ENCODE measurements at regions not wholly inside any gene's neighbourhood (a gene's known extent, or its start where the extent isn't known, plus 50 kb on each side); places are given as distances from the start of the nearest gene placed in this dataset.

DNA sequence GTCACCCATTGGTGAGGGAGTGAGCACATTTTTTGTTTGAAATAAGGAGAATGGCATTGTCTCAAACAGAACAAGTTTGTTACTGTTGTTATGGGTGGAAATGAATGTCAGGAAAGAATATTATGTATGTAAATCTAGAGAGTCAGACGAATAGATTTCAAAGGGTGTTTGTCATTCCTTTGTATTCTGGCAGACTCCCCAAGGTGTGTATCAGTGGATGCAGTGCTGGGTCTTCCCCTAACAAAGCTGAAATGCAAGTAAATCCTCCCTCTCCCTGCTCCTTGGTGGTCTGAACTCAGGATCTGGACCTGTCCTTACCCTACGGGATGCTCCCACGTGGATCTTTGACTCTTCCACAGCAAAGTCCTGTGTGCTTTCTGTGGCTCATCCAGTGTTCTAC, 139.5 kb upstream of the ZNF516 start:
- H3K4me1 Mint-ChIP-seq: peaks cover 8 to 9% of the 10 kb centered on the region in 2 experiments
- no peaks in the 10 kb centered on the region; the same call in 1 of the 2 replicates for H3K27me3 Mint-ChIP-seq (ENCODE audit: low read depth)
- H3K27ac Mint-ChIP-seq: peak overlapping the region in 1 of 3 experiments; percentile 24; a peak in 1 of 7 replicates
- no peak overlapping the region for H2AK5ac ChIP-seq (ENCODE audit: insufficient read length, low read length)
- no peaks in the 10 kb centered on the region for H3K4me1 ChIP-seq (ENCODE audit: insufficient read depth, low read length)
- H2BK5ac ChIP-seq (ENCODE audit: insufficient read length, low read length): no peak overlapping the region
- H4K91ac ChIP-seq (ENCODE audit: insufficient read length, low read depth, low read length): no peak overlapping the region
- TF ChIP-seq, protein P1, sequence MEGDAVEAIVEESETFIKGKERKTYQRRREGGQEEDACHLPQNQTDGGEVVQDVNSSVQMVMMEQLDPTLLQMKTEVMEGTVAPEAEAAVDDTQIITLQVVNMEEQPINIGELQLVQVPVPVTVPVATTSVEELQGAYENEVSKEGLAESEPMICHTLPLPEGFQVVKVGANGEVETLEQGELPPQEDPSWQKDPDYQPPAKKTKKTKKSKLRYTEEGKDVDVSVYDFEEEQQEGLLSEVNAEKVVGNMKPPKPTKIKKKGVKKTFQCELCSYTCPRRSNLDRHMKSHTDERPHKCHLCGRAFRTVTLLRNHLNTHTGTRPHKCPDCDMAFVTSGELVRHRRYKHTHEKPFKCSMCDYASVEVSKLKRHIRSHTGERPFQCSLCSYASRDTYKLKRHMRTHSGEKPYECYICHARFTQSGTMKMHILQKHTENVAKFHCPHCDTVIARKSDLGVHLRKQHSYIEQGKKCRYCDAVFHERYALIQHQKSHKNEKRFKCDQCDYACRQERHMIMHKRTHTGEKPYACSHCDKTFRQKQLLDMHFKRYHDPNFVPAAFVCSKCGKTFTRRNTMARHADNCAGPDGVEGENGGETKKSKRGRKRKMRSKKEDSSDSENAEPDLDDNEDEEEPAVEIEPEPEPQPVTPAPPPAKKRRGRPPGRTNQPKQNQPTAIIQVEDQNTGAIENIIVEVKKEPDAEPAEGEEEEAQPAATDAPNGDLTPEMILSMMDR (conservative IDR thresholded peaks at IDR 0.05): no peak
- no peaks in the 10 kb centered on the region; a peak in 4 of 5 replicates for H3K9me3 Mint-ChIP-seq
- no peak overlapping the region for H3K23ac ChIP-seq (ENCODE audit: insufficient read length, low read depth, low read length)
- no peaks in the 10 kb centered on the region for H3K36me3 Mint-ChIP-seq (ENCODE audit: insufficient read depth in 1 of 3, low read depth in 3 of 3)
- no peak overlapping the region for H3K9ac ChIP-seq (ENCODE audit: extremely low read depth, insufficient read length, low read length)
- no peaks in the 10 kb centered on the region for H3K79me1 ChIP-seq (ENCODE audit: insufficient read depth, low read depth, low read length, poor library complexity, severe bottlenecking)
- no peak for DNase-seq
- no CpG with 5 or more reads among the region's 3 CpGs for WGBS (ENCODE audit: extremely low coverage, insufficient read length, low lambda C conversion rate)
- no peak overlapping the region for H3K4me2 ChIP-seq (ENCODE audit: insufficient read depth, insufficient read length, low read length)
- H2AFZ ChIP-seq (ENCODE audit: low read length): no peak overlapping the region
- no peaks in the 10 kb centered on the region for H3K23me2 ChIP-seq (ENCODE audit: insufficient read length, low read depth, low read length, poor library complexity, severe bottlenecking)
- no peak overlapping the region for H3T11ph ChIP-seq (ENCODE audit: low read length)
- H3K79me2 ChIP-seq (ENCODE audit: insufficient read depth, low read length): no peaks in the 10 kb centered on the region
- no peaks in the 10 kb centered on the region for H3K9me3 ChIP-seq (ENCODE audit: control insufficient read depth, low read depth, low read length)
- no peak overlapping the region for H3K14ac ChIP-seq (ENCODE audit: insufficient read depth, low read length)
- no peak overlapping the region for H4K5ac ChIP-seq (ENCODE audit: insufficient read length, low read depth, low read length)
- H4K8ac ChIP-seq (replicated peaks; ENCODE audit: insufficient read length, low read depth, low read length): no peak overlapping the region
- H2BK20ac ChIP-seq (ENCODE audit: low read depth, low read length, poor library complexity, severe bottlenecking): no peak overlapping the region
- H4K20me1 ChIP-seq (ENCODE audit: control insufficient read depth, insufficient read depth, insufficient read length): no peaks in the 10 kb centered on the region
- no peak overlapping the region for H3K56ac ChIP-seq (ENCODE audit: insufficient read length, low read depth, low read length)
- H3K27ac ChIP-seq (ENCODE audit: insufficient read length, low read depth, low read length): no peak overlapping the region
- no peak overlapping the region for H2BK120ac ChIP-seq (ENCODE audit: low read depth, low read length, poor library complexity, severe bottlenecking)
- no peak overlapping the region for H2BK15ac ChIP-seq (ENCODE audit: low read depth, low read length)
- H3K4me3 Mint-ChIP-seq: no peak overlapping the region; a peak in 1 of 5 replicates
- H3K4ac ChIP-seq (ENCODE audit: low read depth, low read length): no peak overlapping the region
- H3K27me3 ChIP-seq (ENCODE audit: insufficient read depth, low read length): no peaks in the 10 kb centered on the region
- no peak overlapping the region for H3K18ac ChIP-seq (ENCODE audit: insufficient read length, low read depth, low read length)
- H2BK12ac ChIP-seq (ENCODE audit: insufficient read length, low read depth, low read length): no peak overlapping the region
